ENCODE measurements at regions not wholly inside any gene's neighbourhood (a gene's known extent, or its start where the extent isn't known, plus 50 kb on each side); places are given as distances from the start of the nearest gene placed in this dataset.
A peak's percentile ranks its signal among the peaks of the same experiment; 100 is the strongest.
"Not testable (repeated sequence)": the region's sequence is repeated elsewhere in the genome, so short reads cannot be mapped to it uniquely, and the experiment has no call there.

GRCh38 chr1:208974717-208975116 lies 608.8 kb upstream of the CAMK1G start:
- Histone ChIP-seq H3K27ac (ENCODE audit: low read length) (no peak overlapping the region), H3K4me3 (ENCODE audit: low read length in 2 of 2) (no peak overlapping the region), H3K9ac (ENCODE audit: low read length in 2 of 2) (no peak overlapping the region), H3K27me3 (ENCODE audit: control insufficient read depth in 1 of 2, insufficient read depth in 2 of 2, low read length in 2 of 2) (no peaks in the 10 kb centered on the region), H3K36me3 (ENCODE audit: control insufficient read depth in 2 of 2, insufficient read depth in 2 of 2, low read length in 2 of 2) (no peaks in the 10 kb centered on the region), H3K9me3 (ENCODE audit: control insufficient read depth in 2 of 2, low read length in 2 of 2) (no peaks in the 10 kb centered on the region), H3K4me1 (ENCODE audit: control insufficient read depth, insufficient read depth, low read length) (no peaks in the 10 kb centered on the region)

DNA sequence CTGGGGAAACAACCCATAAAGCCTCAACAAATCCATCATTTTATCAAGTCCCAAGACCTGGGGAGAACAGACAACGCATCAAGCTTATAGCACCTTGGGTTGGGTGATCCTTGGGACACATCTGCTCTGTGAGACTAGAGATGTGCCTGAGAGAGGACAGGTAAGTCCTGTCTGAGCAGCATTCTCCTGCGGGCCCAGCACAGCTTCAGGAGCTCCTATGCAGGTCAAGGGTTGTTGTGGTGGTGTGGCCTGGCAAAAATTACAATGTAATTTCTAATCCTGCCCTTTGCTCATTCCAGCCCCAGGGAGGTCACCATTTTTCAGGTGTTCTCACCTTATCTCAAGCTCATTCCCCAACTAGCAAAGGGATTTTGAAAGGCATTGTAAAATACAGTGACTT lies 608.1 kb upstream of the CAMK1G start:
- Histone ChIP-seq H3K36me3 (ENCODE audit: control insufficient read depth in 2 of 2, insufficient read depth in 2 of 2, low read length in 2 of 2) (no peaks in the 10 kb centered on the region), H3K9ac (ENCODE audit: low read length in 2 of 2) (no peak overlapping the region), H3K4me3 (ENCODE audit: low read length in 2 of 2) (no peak overlapping the region), H3K9me3 (ENCODE audit: control insufficient read depth in 2 of 2, low read length in 2 of 2) (no peaks in the 10 kb centered on the region), H3K4me1 (ENCODE audit: control insufficient read depth, insufficient read depth, low read length) (no peaks in the 10 kb centered on the region), H3K27ac (ENCODE audit: low read length) (no peak overlapping the region), H3K27me3 (ENCODE audit: control insufficient read depth in 1 of 2, insufficient read depth in 2 of 2, low read length in 2 of 2) (no peaks in the 10 kb centered on the region)

GRCh38 chr1:208977012-208977411 lies 606.5 kb upstream of the CAMK1G start:
- Histone ChIP-seq H3K4me1 (ENCODE audit: control insufficient read depth, insufficient read depth, low read length) (no peaks in the 10 kb centered on the region), H3K27ac (ENCODE audit: low read length) (no peak overlapping the region), H3K9me3 (ENCODE audit: control insufficient read depth in 2 of 2, low read length in 2 of 2) (no peaks in the 10 kb centered on the region), H3K36me3 (ENCODE audit: control insufficient read depth in 2 of 2, insufficient read depth in 2 of 2, low read length in 2 of 2) (no peaks in the 10 kb centered on the region), H3K9ac (ENCODE audit: low read length in 2 of 2) (no peak overlapping the region), H3K4me3 (ENCODE audit: low read length in 2 of 2) (no peak overlapping the region), H3K27me3 (ENCODE audit: control insufficient read depth in 1 of 2, insufficient read depth in 2 of 2, low read length in 2 of 2) (no peaks in the 10 kb centered on the region)

DNA sequence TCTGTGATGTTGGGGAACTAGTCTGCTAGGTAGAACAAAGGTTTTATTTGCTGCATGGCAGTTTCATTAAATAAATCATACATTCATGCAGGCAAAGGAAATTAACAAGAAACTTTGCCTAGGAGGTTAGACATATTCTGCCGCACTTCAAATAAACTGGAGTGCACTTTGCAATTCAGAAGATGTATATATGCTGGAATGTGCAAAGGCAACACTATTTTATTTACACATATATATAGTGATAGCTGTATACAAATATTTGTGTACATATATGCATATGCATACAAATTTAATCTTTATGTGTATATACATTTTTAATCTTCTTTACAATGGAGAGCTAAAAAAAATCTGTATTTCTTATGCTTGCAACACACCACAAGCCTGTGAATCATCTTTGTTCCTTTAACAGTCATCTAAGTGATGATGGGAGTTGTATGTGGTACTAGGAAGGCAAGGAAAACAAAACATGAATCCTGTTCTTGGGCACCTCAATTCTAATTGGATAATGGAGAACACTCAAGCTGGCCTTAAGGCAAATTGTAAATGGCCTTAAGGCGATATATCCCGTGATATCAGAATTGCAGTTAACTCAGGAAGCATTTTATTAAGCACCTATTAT lies 605.8 kb upstream of the CAMK1G start:
- Histone ChIP-seq H3K27ac (ENCODE audit: low read length) (no peak overlapping the region), H3K27me3 (ENCODE audit: control insufficient read depth in 1 of 2, insufficient read depth in 2 of 2, low read length in 2 of 2) (no peaks in the 10 kb centered on the region), H3K4me1 (ENCODE audit: control insufficient read depth, insufficient read depth, low read length) (no peaks in the 10 kb centered on the region), H3K9ac (ENCODE audit: low read length in 2 of 2) (no peak overlapping the region), H3K4me3 (ENCODE audit: low read length in 2 of 2) (no peak overlapping the region), H3K36me3 (ENCODE audit: control insufficient read depth in 2 of 2, insufficient read depth in 2 of 2, low read length in 2 of 2) (no peaks in the 10 kb centered on the region), H3K9me3 (ENCODE audit: control insufficient read depth in 2 of 2, low read length in 2 of 2) (no peaks in the 10 kb centered on the region)

- Histone ChIP-seq H3K27me3 (ENCODE audit: control insufficient read depth in 1 of 2, insufficient read depth in 2 of 2, low read length in 2 of 2) (no peaks in the 10 kb centered on the region), H3K4me1 (ENCODE audit: control insufficient read depth, insufficient read depth, low read length) (no peaks in the 10 kb centered on the region), H3K36me3 (ENCODE audit: control insufficient read depth in 2 of 2, insufficient read depth in 2 of 2, low read length in 2 of 2) (no peaks in the 10 kb centered on the region), H3K9me3 (ENCODE audit: control insufficient read depth in 2 of 2, low read length in 2 of 2) (no peaks in the 10 kb centered on the region), H3K9ac (ENCODE audit: low read length in 2 of 2) (no peak overlapping the region), H3K27ac (ENCODE audit: low read length) (no peak overlapping the region), H3K4me3 (ENCODE audit: low read length in 2 of 2) (no peak overlapping the region)
Measured at GRCh38 chr1:208979776-208980175, 603.7 kb upstream of the CAMK1G start.

- no peak overlapping the region for H3K9ac ChIP-seq (ENCODE audit: low read length in 2 of 2)
- H3K27me3 ChIP-seq (ENCODE audit: control insufficient read depth in 1 of 2, insufficient read depth in 2 of 2, low read length in 2 of 2), result no peaks in the 10 kb centered on the region
- no peaks in the 10 kb centered on the region for H3K9me3 ChIP-seq (ENCODE audit: control insufficient read depth in 2 of 2, low read length in 2 of 2)
- H3K36me3 ChIP-seq (ENCODE audit: control insufficient read depth in 2 of 2, insufficient read depth in 2 of 2, low read length in 2 of 2), result no peaks in the 10 kb centered on the region
- H3K4me1 ChIP-seq (ENCODE audit: control insufficient read depth, insufficient read depth, low read length), result no peaks in the 10 kb centered on the region
- H3K27ac ChIP-seq (ENCODE audit: low read length), result no peak overlapping the region
- no peak overlapping the region for H3K4me3 ChIP-seq (ENCODE audit: low read length in 2 of 2)
Measured at GRCh38 chr1:208980605-208981004, 602.9 kb upstream of the CAMK1G start.

DNA sequence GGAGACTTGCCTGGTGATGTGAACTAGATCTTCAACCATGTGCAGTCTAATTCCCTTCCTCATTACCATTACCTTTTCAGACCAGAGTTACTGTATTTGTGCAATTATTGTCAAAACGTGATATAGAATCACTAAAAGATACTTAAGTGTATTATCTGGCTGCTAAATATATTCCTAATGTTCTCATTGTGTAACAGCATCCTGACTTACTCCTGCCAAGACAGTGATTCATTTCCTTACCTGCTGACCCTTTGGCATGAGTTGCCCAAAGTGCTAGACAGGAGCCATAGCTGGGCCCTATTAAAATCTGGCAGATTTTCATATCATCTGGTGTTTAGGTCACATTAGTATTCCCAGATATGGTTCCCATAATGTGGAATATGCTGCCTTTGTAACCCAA lies 598.3 kb upstream of the CAMK1G start:
- H3K9me3 ChIP-seq (ENCODE audit: control insufficient read depth in 2 of 2, low read length in 2 of 2), result no peaks in the 10 kb centered on the region
- no peak overlapping the region for H3K9ac ChIP-seq (ENCODE audit: low read length in 2 of 2)
- no peak overlapping the region for H3K27ac ChIP-seq (ENCODE audit: low read length)
- H3K4me1 ChIP-seq (ENCODE audit: control insufficient read depth, insufficient read depth, low read length), result peaks cover 5% of the 10 kb centered on the region
- no peaks in the 10 kb centered on the region for H3K36me3 ChIP-seq (ENCODE audit: control insufficient read depth in 2 of 2, insufficient read depth in 2 of 2, low read length in 2 of 2)
- no peak overlapping the region for H3K4me3 ChIP-seq (ENCODE audit: low read length in 2 of 2)
- no peaks in the 10 kb centered on the region for H3K27me3 ChIP-seq (ENCODE audit: control insufficient read depth in 1 of 2, insufficient read depth in 2 of 2, low read length in 2 of 2)

DNA sequence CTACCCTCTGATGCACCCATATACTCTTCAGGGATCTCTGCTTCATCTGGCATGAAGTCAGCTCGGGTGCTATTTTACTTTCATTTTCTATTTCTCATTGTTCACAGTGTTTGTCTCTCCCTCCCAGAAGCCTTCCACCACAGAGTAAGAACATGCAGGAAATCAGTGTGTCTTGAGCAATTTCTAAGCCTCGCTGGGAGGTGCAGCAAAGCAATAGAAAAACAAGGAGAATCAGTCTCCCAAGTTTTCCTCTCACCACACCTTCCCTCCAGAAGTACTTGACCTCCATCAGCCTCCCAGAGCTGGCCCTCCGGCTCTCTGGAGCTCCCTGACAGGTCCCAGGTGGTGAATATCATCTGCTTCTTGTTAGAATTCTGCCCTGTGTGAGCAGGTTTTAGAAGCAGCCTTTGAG lies 594.7 kb upstream of the CAMK1G start:
- H3K4me1 ChIP-seq (ENCODE audit: control insufficient read depth, insufficient read depth, low read length), result peaks cover 5% of the 10 kb centered on the region
- H3K27ac ChIP-seq (ENCODE audit: low read length), result peak overlapping the region; percentile 46
- no peaks in the 10 kb centered on the region for H3K36me3 ChIP-seq (ENCODE audit: control insufficient read depth in 2 of 2, insufficient read depth in 2 of 2, low read length in 2 of 2)
- no peaks in the 10 kb centered on the region for H3K27me3 ChIP-seq (ENCODE audit: control insufficient read depth in 1 of 2, insufficient read depth in 2 of 2, low read length in 2 of 2)
- H3K9ac ChIP-seq (ENCODE audit: low read length in 2 of 2), result peak overlapping the region; percentile 2 to 71
- H3K4me3 ChIP-seq (ENCODE audit: low read length in 2 of 2), result peak overlapping the region; percentile 55 to 75
- H3K9me3 ChIP-seq (ENCODE audit: control insufficient read depth in 2 of 2, low read length in 2 of 2), result no peaks in the 10 kb centered on the region

- no peaks in the 10 kb centered on the region for H3K36me3 ChIP-seq (ENCODE audit: control insufficient read depth in 2 of 2, insufficient read depth in 2 of 2, low read length in 2 of 2)
- H3K9me3 ChIP-seq (ENCODE audit: control insufficient read depth in 2 of 2, low read length in 2 of 2), result no peaks in the 10 kb centered on the region
- H3K9ac ChIP-seq (ENCODE audit: low read length in 2 of 2), result no peak overlapping the region
- H3K4me1 ChIP-seq (ENCODE audit: control insufficient read depth, insufficient read depth, low read length), result peaks cover 5% of the 10 kb centered on the region
- no peaks in the 10 kb centered on the region for H3K27me3 ChIP-seq (ENCODE audit: control insufficient read depth in 1 of 2, insufficient read depth in 2 of 2, low read length in 2 of 2)
- H3K27ac ChIP-seq (ENCODE audit: low read length), result no peak overlapping the region
- H3K4me3 ChIP-seq (ENCODE audit: low read length in 2 of 2), result no peak overlapping the region
Measured at GRCh38 chr1:208990456-208990855, 593.1 kb upstream of the CAMK1G start.

DNA sequence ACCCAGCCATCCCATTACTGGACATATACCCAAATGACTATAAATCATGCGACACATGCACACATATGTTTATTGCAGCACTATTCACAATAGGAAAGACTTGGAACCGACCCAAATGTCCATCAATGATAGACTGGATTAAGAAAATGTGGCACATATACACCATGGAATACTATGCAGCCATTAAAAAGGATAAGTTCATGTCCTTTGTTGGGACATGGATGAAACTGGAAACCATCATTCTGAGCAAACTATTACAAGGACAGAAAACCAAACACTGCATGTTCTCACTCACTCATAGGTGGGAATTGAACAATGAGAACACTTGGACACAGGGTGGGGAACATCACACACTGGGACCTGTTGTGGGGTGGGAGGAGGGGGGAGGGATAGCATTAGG lies 586.5 kb upstream of the CAMK1G start:
- not testable (repeated sequence) for H3K36me3 ChIP-seq (ENCODE audit: control insufficient read depth in 2 of 2, insufficient read depth in 2 of 2, low read length in 2 of 2); H3K4me1 ChIP-seq (ENCODE audit: control insufficient read depth, insufficient read depth, low read length); H3K9me3 ChIP-seq (ENCODE audit: control insufficient read depth in 2 of 2, low read length in 2 of 2); H3K27me3 ChIP-seq (ENCODE audit: control insufficient read depth in 1 of 2, insufficient read depth in 2 of 2, low read length in 2 of 2); H3K9ac ChIP-seq (ENCODE audit: low read length in 2 of 2); H3K27ac ChIP-seq (ENCODE audit: low read length); H3K4me3 ChIP-seq (ENCODE audit: low read length in 2 of 2)

DNA sequence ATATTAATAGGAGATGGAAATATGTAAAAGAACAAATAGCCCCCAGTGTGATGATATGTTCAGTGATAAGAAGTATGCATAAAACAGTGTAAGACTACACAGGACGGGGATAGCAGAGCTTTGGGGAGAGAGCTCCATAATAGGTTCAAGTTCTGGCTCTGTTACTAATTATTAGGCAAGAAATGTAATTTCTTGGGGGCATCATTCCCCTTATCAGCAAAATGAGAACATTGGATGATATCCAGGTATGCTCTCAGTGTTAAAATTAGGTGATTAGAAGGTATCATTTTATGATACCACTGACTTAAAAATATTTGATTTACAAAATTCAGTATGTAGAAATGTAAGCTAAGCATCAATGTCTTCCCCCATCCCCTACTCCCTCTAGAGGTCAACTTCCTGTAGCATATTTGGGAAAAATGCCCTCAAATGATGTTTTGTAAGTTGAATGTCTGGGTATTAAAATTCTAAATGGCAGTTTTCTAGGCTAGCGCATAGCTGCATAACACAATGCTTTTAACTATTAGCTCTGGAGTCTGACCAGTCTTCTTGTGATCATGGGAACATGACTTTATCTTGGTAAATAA lies 585.7 kb upstream of the CAMK1G start:
- no peak overlapping the region for H3K27ac ChIP-seq (ENCODE audit: low read length)
- H3K4me1 ChIP-seq (ENCODE audit: control insufficient read depth, insufficient read depth, low read length), result no peaks in the 10 kb centered on the region
- H3K9ac ChIP-seq (ENCODE audit: low read length in 2 of 2), result no peak overlapping the region
- no peaks in the 10 kb centered on the region for H3K36me3 ChIP-seq (ENCODE audit: control insufficient read depth in 2 of 2, insufficient read depth in 2 of 2, low read length in 2 of 2)
- no peaks in the 10 kb centered on the region for H3K9me3 ChIP-seq (ENCODE audit: control insufficient read depth in 2 of 2, low read length in 2 of 2)
- H3K27me3 ChIP-seq (ENCODE audit: control insufficient read depth in 1 of 2, insufficient read depth in 2 of 2, low read length in 2 of 2), result no peaks in the 10 kb centered on the region
- H3K4me3 ChIP-seq (ENCODE audit: low read length in 2 of 2), result no peak overlapping the region

Data from stomach smooth muscle (tissue), 2 donors.